KOPT-K1 (cell line): ENCODE measurements at regions not wholly inside any gene's neighbourhood (a gene's known extent, or its start where the extent isn't known, plus 50 kb on each side); places are given as distances from the start of the nearest gene placed in this dataset.

ENCODE experiments used
- H3K27ac ChIP-seq: fragments of 200-600 bp; sonication (generic); 2 replicates; pipeline ENCODE4 v1.5.1; 2016; ENCODE audit warnings: antibody characterized with exemption, mild to moderate bottlenecking, low read depth, low read length; ENCODE audit not compliant: poor library complexity, severe bottlenecking
- H3K36me3 ChIP-seq: fragments of 200-600 bp; sonication (generic); 2 replicates; pipeline ENCODE4 v1.5.1; 2017; ENCODE audit warnings: antibody characterized with exemption, mild to moderate bottlenecking, low read length, moderate library complexity; ENCODE audit not compliant: insufficient read depth
- H3K9me3 ChIP-seq: fragments of 200-600 bp; sonication (generic); 2 replicates; pipeline ENCODE4 v1.5.1; 2017; ENCODE audit warnings: antibody characterized with exemption, low read length, mild to moderate bottlenecking; ENCODE audit not compliant: insufficient read depth, poor library complexity, severe bottlenecking

GRCh38 chr22:27382947-27383346, 418.6 kb downstream of the MN1 start:
- Histone ChIP-seq H3K27ac (no peak overlapping the region), H3K9me3 (no peaks in the 10 kb centered on the region), H3K36me3 (no peaks in the 10 kb centered on the region)

- H3K36me3 ChIP-seq: no peaks in the 10 kb centered on the region
- H3K27ac ChIP-seq: no peak overlapping the region
- H3K9me3 ChIP-seq: no peaks in the 10 kb centered on the region
These were observed 417.7 kb downstream of the MN1 start for GRCh38 chr22:27383896-27384295.

GRCh38 chr22:27385261-27385998, 416.1 kb downstream of the MN1 start:
- H3K27ac ChIP-seq: no peak overlapping the region
- H3K36me3 ChIP-seq: no peaks in the 10 kb centered on the region
- no peaks in the 10 kb centered on the region for H3K9me3 ChIP-seq

- Histone ChIP-seq H3K36me3 (no peaks in the 10 kb centered on the region), H3K27ac (no peak overlapping the region), H3K9me3 (no peaks in the 10 kb centered on the region)
These were observed 415.4 kb downstream of the MN1 start for GRCh38 chr22:27386186-27386585.

- Histone ChIP-seq H3K27ac (no peak overlapping the region), H3K9me3 (no peaks in the 10 kb centered on the region), H3K36me3 (no peaks in the 10 kb centered on the region)
These were observed 414.0 kb downstream of the MN1 start for GRCh38 chr22:27387561-27387960.

- Histone ChIP-seq H3K27ac (no peak overlapping the region), H3K9me3 (no peaks in the 10 kb centered on the region), H3K36me3 (no peaks in the 10 kb centered on the region)
These were observed 413.4 kb downstream of the MN1 start for GRCh38 chr22:27388090-27388600.

GRCh38 chr22:27389727-27390075, 411.9 kb downstream of the MN1 start:
- Histone ChIP-seq H3K9me3 (no peaks in the 10 kb centered on the region), H3K27ac (no peak overlapping the region), H3K36me3 (no peaks in the 10 kb centered on the region)

- Histone ChIP-seq H3K36me3 (no peaks in the 10 kb centered on the region), H3K27ac (no peak overlapping the region), H3K9me3 (no peaks in the 10 kb centered on the region)
These were observed 410.3 kb downstream of the MN1 start for GRCh38 chr22:27391092-27391770.

- H3K27ac ChIP-seq: no peak overlapping the region
- no peaks in the 10 kb centered on the region for H3K9me3 ChIP-seq
- no peaks in the 10 kb centered on the region for H3K36me3 ChIP-seq
These were observed 408.2 kb downstream of the MN1 start for GRCh38 chr22:27393371-27393770.

- Histone ChIP-seq H3K36me3 (no peaks in the 10 kb centered on the region), H3K27ac (no peak overlapping the region), H3K9me3 (no peaks in the 10 kb centered on the region)
These were observed 406.7 kb downstream of the MN1 start for GRCh38 chr22:27394806-27395404.

- Histone ChIP-seq H3K27ac (no peak overlapping the region), H3K36me3 (no peaks in the 10 kb centered on the region), H3K9me3 (no peaks in the 10 kb centered on the region)
These were observed 404.3 kb downstream of the MN1 start for GRCh38 chr22:27397036-27397953.

- Histone ChIP-seq H3K9me3 (no peaks in the 10 kb centered on the region), H3K36me3 (no peaks in the 10 kb centered on the region), H3K27ac (no peak overlapping the region)
These were observed 403.6 kb downstream of the MN1 start for GRCh38 chr22:27397954-27398342.

GRCh38 chr22:27399161-27399560, 402.4 kb downstream of the MN1 start:
- H3K9me3 ChIP-seq: no peaks in the 10 kb centered on the region
- H3K27ac ChIP-seq: no peak overlapping the region
- no peaks in the 10 kb centered on the region for H3K36me3 ChIP-seq

- H3K36me3 ChIP-seq: no peaks in the 10 kb centered on the region
- no peaks in the 10 kb centered on the region for H3K9me3 ChIP-seq
- no peak overlapping the region for H3K27ac ChIP-seq
These were observed 400.7 kb downstream of the MN1 start for GRCh38 chr22:27400811-27401210.

GRCh38 chr22:27401321-27401720, 400.2 kb downstream of the MN1 start:
- no peak overlapping the region for H3K27ac ChIP-seq
- H3K36me3 ChIP-seq: no peaks in the 10 kb centered on the region
- H3K9me3 ChIP-seq: no peaks in the 10 kb centered on the region
